Naive thymus-derived CD8-positive, alpha-beta T cell (primary cell): ENCODE measurements at regions not wholly inside any gene's neighbourhood (a gene's known extent, or its start where the extent isn't known, plus 50 kb on each side); places are given as distances from the start of the nearest gene placed in this dataset.

Experiments used
- ATAC-seq, 2 donors: fragments of 150-1000 bp; cut with Tn5 transposase in 1 of 2; sonication (Bioruptor Pico), chemical (Tn5 transposase) in 1 of 2; 1 replicate in 1 of 2; 2 replicates in 1 of 2; pipeline ENCODE4 v1.10.0; 2021; ENCODE audit warnings: mild to moderate bottlenecking in 2 of 2, moderate library complexity in 2 of 2
- POLR2A ChIA-PET: fragments of 350-600 bp; sonication (Branson Sonifier 250); formaldehyde crosslinking; loops from one replicate; lab custom pipeline; 2021; ENCODE audit warnings: antibody characterized with exemption; lab: Charles Lee
- DNase-seq, 10 donors: peaks; one replicate each; pipeline versions ENCODE4 v3.0.0 to v3.0.0-alpha.2; 2020 to 2022
- H3K27ac Mint-ChIP-seq, 10 donors: one replicate each; pipeline ENCODE4 v1.8.0; 2020 to 2022; ENCODE audit warnings: mild to moderate bottlenecking in 10 of 10, mixed read lengths in 10 of 10, moderate library complexity in 4 of 10, inconsistent platforms in 1 of 10
- H3K27me3 Mint-ChIP-seq, 5 donors: one replicate each; pipeline ENCODE4 v1.8.0; 2021 to 2022; ENCODE audit warnings: mixed read lengths in 5 of 5
- H3K36me3 Mint-ChIP-seq, 3 donors: one replicate each; pipeline ENCODE4 v1.8.0; 2020 to 2022; ENCODE audit warnings: mixed read lengths in 3 of 3, mild to moderate bottlenecking in 2 of 3, inconsistent platforms in 1 of 3
- H3K4me1 Mint-ChIP-seq, 4 donors: one replicate each; pipeline ENCODE4 v1.8.0; 2021 to 2022; ENCODE audit warnings: mixed read lengths in 4 of 4
- H3K4me3 Mint-ChIP-seq, 10 donors: one replicate each; pipeline ENCODE4 v1.8.0; 2020 to 2022; ENCODE audit warnings: mild to moderate bottlenecking in 10 of 10, mixed read lengths in 10 of 10, moderate library complexity in 6 of 10, inconsistent platforms in 1 of 10
- H3K9me3 Mint-ChIP-seq, 9 donors: one replicate each; pipeline ENCODE4 v1.8.0; 2020 to 2022; ENCODE audit warnings: mixed read lengths in 9 of 9, mild to moderate bottlenecking in 3 of 9, inconsistent platforms in 1 of 9, moderate library complexity in 1 of 9

GRCh38 chr7:46257761-46258448 is 336.8 kb upstream of the IGFBP3 start:
- H3K9me3 Mint-ChIP-seq = peaks cover 9 to 37% (median 22%) of the 10 kb centered on the region in 9 donors
- peaks cover 0 to 16% (median 0%) of the 10 kb centered on the region in 3 donors for H3K36me3 Mint-ChIP-seq
- peaks cover 0 to 4% (median 0%) of the 10 kb centered on the region in 5 donors for H3K27me3 Mint-ChIP-seq
- H3K4me1 Mint-ChIP-seq = no peaks in the 10 kb centered on the region
- POLR2A ChIA-PET = no interaction called here
- ATAC-seq (no peak), DNase-seq (no peak)
- H3K27ac Mint-ChIP-seq = no peak overlapping the region
- H3K4me3 Mint-ChIP-seq = no peak overlapping the region

DNA sequence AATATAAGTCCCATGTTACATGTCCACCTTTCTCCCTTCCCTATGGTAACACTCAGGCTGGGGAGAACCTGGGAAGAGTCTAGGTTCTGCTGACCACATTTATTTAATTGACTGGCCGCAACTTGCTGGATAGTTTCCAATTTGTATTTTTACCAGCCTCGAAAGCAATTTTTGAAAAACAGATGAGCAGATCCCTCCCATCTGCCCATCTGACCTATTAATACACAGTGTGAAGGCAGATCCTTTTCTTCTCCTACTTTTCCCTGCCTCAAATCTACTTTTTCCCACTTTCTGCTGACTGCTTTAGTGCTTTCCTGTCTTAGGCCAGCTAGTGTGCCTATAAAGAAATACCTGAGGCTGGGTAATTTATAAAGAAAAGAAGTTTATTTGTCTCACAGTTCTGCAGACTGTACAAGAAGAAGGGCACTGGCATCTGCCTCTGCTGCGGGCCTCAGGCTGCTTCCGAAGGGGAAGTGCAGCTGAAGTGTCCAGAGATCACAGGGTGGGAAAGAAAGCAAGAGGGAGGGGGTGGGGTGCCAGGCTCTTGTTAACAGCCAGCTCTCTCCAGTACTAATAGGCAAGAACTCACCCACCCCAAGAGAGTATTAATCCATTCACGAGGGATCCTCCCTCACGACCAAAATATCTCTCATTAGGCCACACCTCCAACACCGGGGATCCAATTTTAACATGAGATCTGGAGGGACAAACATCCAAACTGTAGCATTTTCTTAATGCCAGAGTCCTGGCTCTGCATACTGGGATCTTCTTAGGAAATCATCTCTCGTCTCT is 336.0 kb upstream of the IGFBP3 start:
- no peaks in the 10 kb centered on the region for H3K4me1 Mint-ChIP-seq
- POLR2A ChIA-PET = no interaction called here
- DNase-seq = no peak
- H3K27ac Mint-ChIP-seq = no peak overlapping the region
- H3K9me3 Mint-ChIP-seq = peaks cover 8 to 32% (median 20%) of the 10 kb centered on the region in 9 donors
- H3K27me3 Mint-ChIP-seq = peaks cover 0 to 4% (median 0%) of the 10 kb centered on the region in 5 donors
- ATAC-seq = no peak
- peaks cover 0 to 13% (median 0%) of the 10 kb centered on the region in 3 donors for H3K36me3 Mint-ChIP-seq
- H3K4me3 Mint-ChIP-seq = no peak overlapping the region

- ATAC-seq (no peak), DNase-seq (no peak)
- Mint-ChIP-seq H3K4me3 (no peak overlapping the region), H3K27me3 (peaks cover 0 to 15% (median 3%) of the 10 kb centered on the region in 5 donors), H3K4me1 (no peaks in the 10 kb centered on the region), H3K9me3 (peaks cover 0 to 30% (median 8%) of the 10 kb centered on the region in 9 donors), H3K36me3 (no peaks in the 10 kb centered on the region), H3K27ac (no peak overlapping the region)
- POLR2A ChIA-PET = no interaction called here
Measured at GRCh38 chr7:46253520-46253919, 332.4 kb upstream of the IGFBP3 start.

DNA sequence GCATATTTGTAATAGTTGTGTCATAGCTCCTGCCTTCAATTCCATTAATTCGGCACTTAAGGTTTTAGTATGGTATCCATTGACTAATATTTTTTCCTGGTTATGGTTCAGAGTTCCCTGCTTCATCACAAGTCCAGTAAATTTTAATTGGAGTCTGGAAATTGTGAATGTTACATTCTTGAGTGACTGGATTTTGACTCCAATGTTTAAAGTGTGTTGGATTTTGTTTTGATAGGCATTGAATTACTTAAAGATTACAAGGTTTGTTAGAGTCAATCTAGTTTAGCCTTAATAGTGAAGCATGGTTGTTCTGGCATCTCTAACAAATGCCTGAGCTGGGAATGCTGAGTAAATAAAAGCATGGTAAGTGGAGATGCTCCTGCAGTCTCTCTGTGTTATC is 326.6 kb upstream of the IGFBP3 start:
- ATAC-seq (no peak), DNase-seq (no peak)
- Mint-ChIP-seq H3K27me3 (peaks cover 0 to 22% (median 3%) of the 10 kb centered on the region in 5 donors), H3K4me1 (no peaks in the 10 kb centered on the region), H3K9me3 (peaks cover 0 to 21% (median 3%) of the 10 kb centered on the region in 9 donors), H3K36me3 (no peaks in the 10 kb centered on the region), H3K4me3 (no peak overlapping the region), H3K27ac (no peak overlapping the region)
- POLR2A ChIA-PET = no interaction called here

GRCh38 chr7:46245586-46246111 is 324.6 kb upstream of the IGFBP3 start:
- H3K27me3 Mint-ChIP-seq = peaks cover 0 to 22% (median 3%) of the 10 kb centered on the region in 5 donors
- no peaks in the 10 kb centered on the region for H3K36me3 Mint-ChIP-seq
- no peak overlapping the region for H3K4me3 Mint-ChIP-seq
- no peaks in the 10 kb centered on the region for H3K4me1 Mint-ChIP-seq
- no peak overlapping the region for H3K27ac Mint-ChIP-seq
- POLR2A ChIA-PET = no interaction called here
- peaks cover 0 to 21% (median under 1%) of the 10 kb centered on the region in 9 donors for H3K9me3 Mint-ChIP-seq
- no peak for ATAC-seq
- no peak for DNase-seq

DNA sequence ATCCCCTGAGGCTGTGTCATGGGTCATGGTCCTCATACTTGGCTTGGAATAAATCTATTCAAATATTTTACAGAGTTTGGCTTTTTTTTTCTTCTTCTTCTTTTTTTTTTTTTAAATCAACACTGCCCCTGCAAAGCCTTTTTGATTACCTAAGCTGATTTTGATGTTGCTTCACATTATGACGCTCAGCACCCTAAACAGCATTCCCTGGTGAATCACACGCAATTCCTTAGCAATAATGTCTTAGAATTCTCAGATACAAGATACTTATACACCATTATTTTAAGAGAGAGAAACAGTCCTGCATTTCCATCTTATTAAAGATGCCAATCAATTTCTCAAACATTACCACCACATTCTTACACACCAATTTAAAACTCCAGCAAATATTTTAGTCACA is 323.7 kb upstream of the IGFBP3 start:
- H3K4me1 Mint-ChIP-seq = no peaks in the 10 kb centered on the region
- no peak overlapping the region for H3K27ac Mint-ChIP-seq
- no peak for ATAC-seq
- no peaks in the 10 kb centered on the region for H3K36me3 Mint-ChIP-seq
- no peak overlapping the region for H3K4me3 Mint-ChIP-seq
- no peak for DNase-seq
- H3K9me3 Mint-ChIP-seq = peaks cover 0 to 20% (median 0%) of the 10 kb centered on the region in 9 donors
- POLR2A ChIA-PET = no interaction called here
- H3K27me3 Mint-ChIP-seq = peaks cover 0 to 20% (median 3%) of the 10 kb centered on the region in 5 donors

DNA sequence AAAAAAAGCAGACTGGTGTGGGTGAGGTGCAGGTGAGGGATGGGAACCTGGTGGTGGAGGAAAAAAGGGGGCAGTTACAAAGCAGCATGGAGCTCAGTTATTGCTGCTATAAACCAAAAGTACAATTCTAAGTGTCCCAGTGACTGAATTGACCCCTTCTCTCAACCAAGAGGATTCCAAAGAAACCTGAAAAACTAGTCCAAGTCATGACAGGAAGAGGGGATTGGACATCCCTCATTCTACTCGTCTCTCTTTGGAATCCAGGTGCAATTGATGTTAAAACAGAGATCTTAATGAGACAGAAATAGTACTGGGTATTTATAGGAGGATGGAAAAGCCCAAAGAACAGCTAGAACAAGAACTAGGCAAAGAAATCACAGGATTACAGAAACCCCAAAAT is 322.3 kb upstream of the IGFBP3 start:
- POLR2A ChIA-PET = no interaction called here
- Mint-ChIP-seq H3K9me3 (peaks cover 0 to 7% (median 0%) of the 10 kb centered on the region in 9 donors), H3K36me3 (no peaks in the 10 kb centered on the region), H3K4me3 (no peak overlapping the region), H3K4me1 (no peaks in the 10 kb centered on the region), H3K27me3 (peaks cover 0 to 6% (median 0%) of the 10 kb centered on the region in 5 donors), H3K27ac (peak overlapping the region in 1 of 10 donors; percentile 65)
- ATAC-seq (no peak), DNase-seq (no peak)

DNA sequence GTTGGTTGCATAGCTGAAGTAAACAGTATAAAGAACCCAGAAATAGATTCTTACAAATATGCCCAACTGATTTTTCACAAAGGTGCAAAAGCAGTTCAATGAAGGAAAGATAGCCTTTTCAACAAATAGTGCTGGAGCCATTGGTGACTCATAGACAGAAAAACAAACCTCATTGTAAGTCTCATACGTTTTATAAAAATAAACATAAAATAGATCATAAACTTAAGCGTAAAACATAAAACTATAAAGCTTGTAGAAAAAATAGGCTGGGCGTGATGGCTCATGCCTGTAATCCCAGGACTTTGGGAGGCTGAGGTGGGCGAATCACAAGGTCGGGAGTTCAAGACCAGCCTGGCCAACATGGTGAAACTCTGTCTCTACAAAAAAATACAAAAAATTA is 318.8 kb upstream of the IGFBP3 start:
- POLR2A ChIA-PET = no interaction called here
- no peak for ATAC-seq
- H3K4me1 Mint-ChIP-seq = no peaks in the 10 kb centered on the region
- no peak overlapping the region for H3K27ac Mint-ChIP-seq
- H3K4me3 Mint-ChIP-seq = no peak overlapping the region
- peaks cover 0 to 8% (median 0%) of the 10 kb centered on the region in 9 donors for H3K9me3 Mint-ChIP-seq
- H3K27me3 Mint-ChIP-seq = peaks cover 0 to 3% (median 0%) of the 10 kb centered on the region in 5 donors
- DNase-seq = no peak
- H3K36me3 Mint-ChIP-seq = no peaks in the 10 kb centered on the region

DNA sequence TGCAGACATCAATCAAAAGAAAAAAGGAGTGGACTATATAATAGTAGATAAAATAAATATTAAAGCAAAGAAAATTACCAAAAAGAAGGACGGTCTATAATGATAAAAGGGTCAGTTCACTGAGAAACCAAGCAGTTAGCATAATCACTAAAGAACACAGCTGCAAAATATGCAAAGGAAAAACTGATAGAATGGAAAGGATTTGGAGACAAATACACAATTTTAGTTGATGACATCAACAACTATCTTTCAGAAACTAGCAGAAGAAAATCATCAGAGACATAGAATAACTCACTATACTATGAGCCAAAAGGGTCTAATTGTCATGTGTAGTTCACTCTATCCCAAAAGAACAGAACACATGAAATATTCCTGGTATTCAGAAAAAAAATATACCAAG is 316.4 kb upstream of the IGFBP3 start:
- Mint-ChIP-seq H3K9me3 (peaks cover 0 to 7% (median 0%) of the 10 kb centered on the region in 9 donors), H3K36me3 (no peaks in the 10 kb centered on the region), H3K27ac (no peak overlapping the region), H3K4me1 (no peaks in the 10 kb centered on the region), H3K27me3 (peaks cover 0 to 3% (median 0%) of the 10 kb centered on the region in 5 donors), H3K4me3 (no peak overlapping the region)
- POLR2A ChIA-PET = no interaction called here
- DNase-seq (no peak), ATAC-seq (no peak)

DNA sequence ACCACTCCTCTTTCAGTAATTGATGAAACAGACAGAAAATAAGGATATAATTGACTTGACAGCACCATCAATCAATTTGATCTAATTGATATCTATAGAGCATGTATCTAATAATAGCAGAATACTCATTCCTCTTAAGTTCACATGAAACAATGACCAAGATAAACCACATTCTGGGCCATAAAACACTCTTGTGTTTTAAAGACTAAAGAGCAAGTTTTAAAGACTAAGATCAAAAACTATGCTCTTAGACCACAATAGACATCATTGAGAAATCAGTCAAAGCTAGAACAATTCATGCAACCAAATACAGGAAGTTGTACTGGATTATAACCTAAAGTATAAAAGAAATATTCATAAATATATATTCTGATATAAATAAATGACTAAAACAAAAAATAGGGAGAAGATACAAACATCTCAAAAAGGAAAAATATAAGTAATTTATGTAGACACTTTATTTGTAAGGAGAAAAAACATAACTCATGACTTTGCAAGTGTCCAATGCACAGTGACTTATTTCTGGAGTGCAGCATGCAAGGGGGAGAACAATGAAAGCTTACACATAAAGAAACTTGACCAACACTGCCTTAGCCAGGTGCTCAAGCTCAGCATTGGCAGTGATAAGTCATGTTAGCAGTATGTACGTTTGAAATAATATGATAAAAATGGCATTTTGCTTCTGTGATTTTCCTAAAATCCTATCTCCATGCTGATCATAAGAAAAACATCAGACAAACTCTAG is 312.7 kb upstream of the IGFBP3 start:
- Mint-ChIP-seq H3K27me3 (peaks cover 0 to 18% (median 7%) of the 10 kb centered on the region in 5 donors), H3K9me3 (peaks cover 0 to 16% (median 3%) of the 10 kb centered on the region in 9 donors), H3K36me3 (no peaks in the 10 kb centered on the region), H3K4me3 (no peak overlapping the region), H3K27ac (no peak overlapping the region), H3K4me1 (no peaks in the 10 kb centered on the region)
- ATAC-seq (no peak), DNase-seq (no peak)
- POLR2A ChIA-PET = no interaction called here

DNA sequence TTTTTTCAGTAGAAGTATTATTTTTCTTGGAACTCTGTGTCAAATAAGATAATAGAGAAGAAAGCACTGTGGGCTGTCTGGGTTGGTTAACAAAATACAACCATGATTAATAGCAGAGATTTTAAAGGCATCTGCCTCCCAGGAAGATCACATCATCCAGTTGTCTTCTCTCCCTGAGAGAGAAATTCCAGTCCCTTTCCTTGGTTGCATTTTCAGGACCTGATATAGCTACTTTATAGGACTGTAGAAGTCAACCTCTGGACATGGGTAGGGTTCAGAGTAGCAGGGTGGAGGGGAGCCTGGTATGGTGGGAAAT is 309.9 kb upstream of the IGFBP3 start:
- Mint-ChIP-seq H3K4me1 (no peaks in the 10 kb centered on the region), H3K4me3 (no peak overlapping the region), H3K27me3 (peaks cover 0 to 18% (median 7%) of the 10 kb centered on the region in 5 donors), H3K36me3 (no peaks in the 10 kb centered on the region), H3K27ac (no peak overlapping the region), H3K9me3 (peaks cover 0 to 10% (median 3%) of the 10 kb centered on the region in 9 donors)
- no peak for ATAC-seq
- no peak for DNase-seq
- POLR2A ChIA-PET = no interaction called here

- no peak for DNase-seq
- H3K36me3 Mint-ChIP-seq = no peaks in the 10 kb centered on the region
- no peak for ATAC-seq
- no peaks in the 10 kb centered on the region for H3K4me1 Mint-ChIP-seq
- peaks cover 0 to 16% (median 7%) of the 10 kb centered on the region in 5 donors for H3K27me3 Mint-ChIP-seq
- H3K9me3 Mint-ChIP-seq = peaks cover 0 to 9% (median 3%) of the 10 kb centered on the region in 9 donors
- POLR2A ChIA-PET = no interaction called here
- H3K4me3 Mint-ChIP-seq = no peak overlapping the region
- H3K27ac Mint-ChIP-seq = no peak overlapping the region
Measured at GRCh38 chr7:46230298-46230989, 309.4 kb upstream of the IGFBP3 start.
